Right atrium auricular region (tissue), 2 donors: ENCODE measurements at regions not wholly inside any gene's neighbourhood (a gene's known extent, or its start where the extent isn't known, plus 50 kb on each side); places are given as distances from the start of the nearest gene placed in this dataset.
A peak's percentile ranks its signal among the peaks of the same experiment; 100 is the strongest.
"Not testable (repeated sequence)": the region's sequence is repeated elsewhere in the genome, so short reads cannot be mapped to it uniquely, and the experiment has no call there.

Experiments
- DNase-seq: peaks from one replicate; pipeline ENCODE4 v3.0.0-alpha.2; 2019; ENCODE audit warnings: low spot score
- H3K27ac ChIP-seq, 2 donors: fragments of 200-600 bp; sonication (generic); 1 replicate in 1 of 2; 2 replicates in 1 of 2; pipeline ENCODE4 v1.5.1; 2016 to 2019
- H3K27me3 ChIP-seq, 2 donors: fragments of 200-600 bp; sonication (generic); one replicate each; pipeline versions ENCODE4 v1.5.1 to v1.6.0; 2017 to 2019
- H3K36me3 ChIP-seq: fragments of 200-600 bp; sonication (generic); one replicate; pipeline ENCODE4 v1.5.1; 2016
- H3K4me1 ChIP-seq, 2 donors: fragments of 200-600 bp; sonication (generic); one replicate each; pipeline versions ENCODE4 v1.5.1 to v1.6.0; 2017 to 2019
- H3K4me3 ChIP-seq, 2 donors: fragments of 200-600 bp; sonication (generic); 1 replicate in 1 of 2; 2 replicates in 1 of 2; pipeline ENCODE4 v1.5.1; 2017 to 2019; ENCODE audit warnings: mild to moderate bottlenecking in 1 of 2, moderate library complexity in 1 of 2
- H3K9me3 ChIP-seq, 2 donors: fragments of 200-600 bp; sonication (generic); one replicate each; pipeline ENCODE4 v1.5.1; 2019
- CTCF ChIP-seq, 2 donors: fragments of 200-600 bp; sonication (generic); IDR thresholded peaks; one replicate each; pipeline ENCODE4 v1.5.1; 2019; ENCODE audit warnings: antibody characterized with exemption in 2 of 2

DNA sequence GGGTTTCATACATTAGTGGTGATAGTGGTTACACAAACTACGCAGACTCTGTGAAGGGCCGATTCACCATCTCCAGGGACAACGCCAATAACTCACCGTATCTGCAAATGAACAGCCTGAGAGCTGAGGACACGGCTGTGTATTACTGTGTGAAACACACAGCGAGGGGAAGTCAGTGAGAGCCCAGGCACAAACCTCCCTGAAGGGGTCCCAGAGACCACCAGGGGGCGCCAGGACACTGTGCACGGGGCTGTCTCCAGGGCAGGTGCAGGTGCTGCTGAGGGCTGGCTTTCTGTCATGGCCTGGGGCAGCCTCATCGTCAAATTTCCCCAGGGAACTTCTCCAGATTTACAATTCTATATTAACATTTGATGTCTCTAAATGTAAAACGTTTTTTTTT lies 184.6 kb upstream of the TP53TG3C start:
- DNase-seq, H3K4me3 ChIP-seq, H3K27me3 ChIP-seq, H3K27ac ChIP-seq, H3K36me3 ChIP-seq, H3K4me1 ChIP-seq, H3K9me3 ChIP-seq: not testable (repeated sequence)
- peak in 1 of 2 donors; percentile 39 for TF ChIP-seq CTCF (IDR thresholded peaks at IDR 0.05)

- H3K27ac ChIP-seq, H3K4me3 ChIP-seq, H3K27me3 ChIP-seq, DNase-seq, H3K4me1 ChIP-seq, H3K9me3 ChIP-seq, H3K36me3 ChIP-seq: not testable (repeated sequence)
Measured at GRCh38 chr16:33027121-33027520, 166.9 kb upstream of the TP53TG3C start.

- DNase-seq: not testable (repeated sequence)
Measured at GRCh38 chr16:33027941-33028340, 166.1 kb upstream of the TP53TG3C start.

GRCh38 chr16:33028707-33029390 lies 165.2 kb upstream of the TP53TG3C start:
- H3K27ac ChIP-seq, H3K4me1 ChIP-seq, H3K9me3 ChIP-seq, H3K36me3 ChIP-seq, DNase-seq, H3K4me3 ChIP-seq, H3K27me3 ChIP-seq: not testable (repeated sequence)

More at GRCh38 chr16:33027941-33028340, 166.1 kb upstream of the TP53TG3C start:
- not testable (repeated sequence) for H3K36me3 ChIP-seq, H3K4me1 ChIP-seq, H3K9me3 ChIP-seq, H3K27ac ChIP-seq, H3K27me3 ChIP-seq, H3K4me3 ChIP-seq

DNA sequence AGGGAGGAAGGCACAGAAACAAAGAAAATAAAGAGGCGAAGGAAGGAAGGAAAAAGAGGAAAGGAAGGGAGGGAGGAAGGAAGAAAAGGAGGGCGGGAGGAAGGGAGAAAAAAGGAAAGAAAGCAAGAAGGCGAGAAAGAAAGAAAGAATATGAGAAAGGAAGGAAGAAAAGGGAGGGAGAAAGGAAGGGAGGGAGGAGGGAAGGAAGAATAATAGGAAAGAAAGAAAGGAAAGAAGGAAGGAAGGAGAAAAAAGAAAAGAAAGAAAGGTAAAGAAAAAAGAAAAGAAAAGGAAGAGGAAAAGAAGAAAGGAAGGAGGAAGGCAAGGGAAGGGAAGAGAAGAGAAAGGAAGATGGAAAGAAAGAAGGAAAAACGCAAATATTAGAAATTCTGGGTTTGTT lies 145.2 kb upstream of the TP53TG3C start:
- H3K36me3 ChIP-seq, H3K27ac ChIP-seq, H3K9me3 ChIP-seq, H3K4me3 ChIP-seq, DNase-seq, H3K4me1 ChIP-seq, H3K27me3 ChIP-seq: not testable (repeated sequence)

GRCh38 chr16:33059206-33059605 lies 134.8 kb upstream of the TP53TG3C start:
- Histone ChIP-seq H3K9me3 (no peaks in the 10 kb centered on the region), H3K36me3 (no peaks in the 10 kb centered on the region), H3K27me3 (no peaks in the 10 kb centered on the region), H3K4me1 (no peaks in the 10 kb centered on the region), H3K4me3 (no peak overlapping the region), H3K27ac (no peak overlapping the region)
- TF ChIP-seq CTCF (IDR thresholded peaks at IDR 0.05): no peak
- no peak for DNase-seq

DNA sequence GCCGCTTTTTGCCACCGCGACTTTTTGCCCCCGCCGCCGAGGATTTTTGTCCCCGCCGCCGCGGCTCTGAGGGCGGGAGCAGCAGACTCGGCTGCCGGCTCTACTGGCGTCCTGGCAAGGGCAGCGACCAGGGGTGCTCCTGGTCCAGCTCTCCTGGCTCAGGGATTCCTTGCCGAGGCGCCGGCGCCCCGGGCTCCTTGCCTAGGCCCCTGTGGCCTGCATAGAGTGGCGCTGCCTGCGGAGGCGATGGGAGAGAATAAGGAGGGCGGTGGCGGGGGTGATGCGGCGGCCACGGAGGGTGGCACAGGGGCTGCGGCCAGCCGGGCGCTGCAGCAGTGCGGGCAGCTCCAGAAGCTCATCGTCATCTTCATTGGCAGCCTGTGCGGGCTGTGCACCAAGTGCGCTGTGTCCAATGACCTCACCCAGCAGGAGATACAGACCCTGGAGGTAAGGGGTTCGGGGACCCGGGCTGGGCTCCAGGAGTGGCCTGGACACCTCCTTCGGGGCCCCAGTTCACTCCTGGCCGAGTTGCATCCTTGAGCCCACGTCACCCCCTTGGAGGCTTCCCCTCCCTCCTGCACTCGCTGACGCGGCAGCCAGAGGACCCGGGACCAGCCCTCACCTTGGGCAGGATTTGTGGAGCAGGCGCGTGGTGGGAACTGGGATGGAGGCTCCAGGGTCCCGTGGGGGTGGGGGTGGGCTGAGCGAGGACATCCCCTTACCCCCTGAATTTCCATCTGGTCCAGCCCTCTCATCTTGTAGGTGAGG lies 134.2 kb upstream of the TP53TG3C start:
- DNase-seq: not testable (repeated sequence)

GRCh38 chr16:33062763-33063162 lies 131.3 kb upstream of the TP53TG3C start:
- not testable (repeated sequence) for H3K36me3 ChIP-seq, DNase-seq, H3K9me3 ChIP-seq, H3K4me1 ChIP-seq, H3K4me3 ChIP-seq, H3K27me3 ChIP-seq, H3K27ac ChIP-seq

More for the DNA sequence above, 134.2 kb upstream of the TP53TG3C start:
- not testable (repeated sequence) for H3K36me3 ChIP-seq, H3K4me3 ChIP-seq, H3K27ac ChIP-seq, H3K27me3 ChIP-seq, H3K4me1 ChIP-seq, H3K9me3 ChIP-seq

DNA sequence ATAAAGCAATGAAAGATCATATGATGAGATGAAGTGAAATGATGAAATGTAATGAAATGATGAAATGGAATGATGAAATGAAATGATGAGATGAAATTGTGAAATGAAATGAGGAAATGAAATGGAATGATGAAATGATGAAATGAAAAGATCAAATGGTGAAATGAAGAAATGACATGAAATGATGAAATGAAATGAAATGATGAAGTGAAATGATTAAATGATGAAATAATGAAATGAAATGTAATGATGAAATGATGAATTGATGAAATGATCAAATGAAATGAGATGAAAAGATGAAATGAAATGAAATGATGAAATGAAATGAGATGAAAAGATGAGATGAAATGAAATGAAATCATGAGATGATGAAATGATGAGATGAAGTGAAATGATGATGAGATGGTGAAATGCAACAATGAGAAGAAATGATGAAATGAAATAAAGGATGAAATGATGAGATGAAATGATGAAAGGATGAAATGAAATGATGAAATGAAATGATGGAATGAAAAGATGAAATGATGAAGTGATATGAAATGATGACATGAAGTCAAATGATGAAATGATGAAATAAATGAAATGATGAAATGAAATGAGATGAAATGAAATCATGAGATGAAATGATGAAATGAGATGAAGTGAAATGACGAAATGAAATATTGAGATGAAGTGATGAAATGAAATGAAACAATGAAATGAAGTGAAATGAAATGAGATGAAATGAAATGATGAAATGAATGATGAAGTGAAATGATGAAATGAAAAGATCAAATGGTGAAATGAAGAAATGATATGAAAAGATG lies 130.5 kb upstream of the TP53TG3C start:
- not testable (repeated sequence) for DNase-seq, H3K27ac ChIP-seq, H3K4me3 ChIP-seq, H3K27me3 ChIP-seq, H3K36me3 ChIP-seq, H3K9me3 ChIP-seq, H3K4me1 ChIP-seq

DNA sequence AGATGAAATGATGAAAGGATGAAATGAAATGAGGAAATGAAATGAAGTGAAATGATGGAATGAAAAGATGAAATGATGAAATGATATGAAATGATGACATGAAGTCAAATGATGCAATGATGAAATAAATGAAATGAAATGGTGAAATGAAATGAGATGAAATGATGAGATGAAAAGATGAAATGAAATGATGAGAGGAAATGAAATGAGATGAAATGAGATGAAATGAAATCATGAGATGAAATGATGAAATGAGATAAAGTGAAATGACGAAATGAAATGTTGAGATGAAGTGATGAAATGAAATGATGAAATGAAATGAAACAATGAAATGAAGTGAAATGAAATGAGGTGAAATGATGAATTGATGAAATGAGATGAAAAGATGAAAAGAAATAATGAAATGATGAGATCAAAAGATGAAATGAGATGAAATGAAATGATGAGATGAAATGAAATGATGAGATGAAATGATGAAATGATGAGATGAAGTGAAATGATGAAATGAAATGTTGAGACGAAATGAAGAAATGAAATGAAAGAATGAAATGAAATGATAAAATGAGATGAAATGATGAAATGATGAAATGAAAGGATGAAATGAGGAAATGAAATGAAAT lies 129.5 kb upstream of the TP53TG3C start:
- H3K4me1 ChIP-seq, H3K4me3 ChIP-seq, H3K27ac ChIP-seq, DNase-seq, H3K36me3 ChIP-seq, H3K9me3 ChIP-seq, H3K27me3 ChIP-seq: not testable (repeated sequence)
